AG04450 (cell line): ENCODE measurements at regions not wholly inside any gene's neighbourhood (a gene's known extent, or its start where the extent isn't known, plus 50 kb on each side); places are given as distances from the start of the nearest gene placed in this dataset.

Source experiments
- CTCF ChIA-PET: fragments of 300-600, 350-600 bp; formaldehyde crosslinking; extraction: SDS; loops from one replicate; lab custom pipeline; 2022; ENCODE audit warnings: antibody characterized with exemption, inconsistent platforms; lab: Charles Lee
- POLR2A ChIA-PET: fragments of 350-600 bp; formaldehyde crosslinking; extraction: SDS; loops from one replicate; lab custom pipeline; 2021; ENCODE audit warnings: antibody characterized with exemption, inconsistent platforms; lab: Yijun Ruan, JAX
- DNase-seq: peaks from one replicate; pipeline ENCODE4 v3.0.0-alpha.2; 2011; ENCODE audit warnings: low read depth, low spot score
- H3K27ac ChIP-seq: one replicate; pipeline ENCODE4 v1.5.1; 2012; ENCODE audit warnings: low read depth, low read length, control low read depth
- H3K27me3 ChIP-seq: one replicate; pipeline ENCODE4 v1.6.0; 2012; ENCODE audit warnings: low read length; ENCODE audit not compliant: control insufficient read depth, insufficient read depth
- H3K4me3 ChIP-seq: 2 replicates; pipeline ENCODE4 v1.5.1; 2011; ENCODE audit warnings: mild to moderate bottlenecking, low read depth, low read length, control low read depth
- H3K9me3 ChIP-seq: 2 replicates; pipeline ENCODE4 v1.5.1; 2012; ENCODE audit warnings: low read length; ENCODE audit not compliant: control insufficient read depth, insufficient read depth
- CTCF ChIP-seq: IDR thresholded peaks from 2 replicates; pipeline ENCODE4 v1.5.1; 2011; ENCODE audit warnings: low read depth, low read length, control low read depth, inconsistent platforms

GRCh38 chr4:24425863-24426262, 158.5 kb downstream of the DHX15 start:
- Histone ChIP-seq H3K27me3 (no peaks in the 10 kb centered on the region), H3K27ac (no peak overlapping the region), H3K9me3 (no peaks in the 10 kb centered on the region), H3K4me3 (no peak overlapping the region)
- no peak for TF ChIP-seq CTCF
- DNase-seq = no peak
- ChIA-PET POLR2A (no interaction called here), CTCF (no interaction called here)

GRCh38 chr4:24423670-24424069, 160.7 kb downstream of the DHX15 start:
- TF ChIP-seq CTCF = no peak
- POLR2A ChIA-PET = no interaction called here

GRCh38 chr4:24422644-24423043, 161.7 kb downstream of the DHX15 start:
- H3K4me3 ChIP-seq = no peak overlapping the region
- CTCF ChIA-PET = interaction anchor here (0.6 to 1.3 kb wide), 5 partner anchors 9 to 288 kb away, joined by 3 to 10 read pairs (median 5); no protein-coding TSS in a partner anchor
- DNase-seq = no peak
- H3K27ac ChIP-seq = no peak overlapping the region
- no peak for TF ChIP-seq CTCF
- POLR2A ChIA-PET = no interaction called here
- H3K27me3 ChIP-seq = no peaks in the 10 kb centered on the region
- H3K9me3 ChIP-seq = no peaks in the 10 kb centered on the region

More at GRCh38 chr4:24423670-24424069, 160.7 kb downstream of the DHX15 start:
- no peaks in the 10 kb centered on the region for H3K9me3 ChIP-seq
- H3K4me3 ChIP-seq = no peak overlapping the region
- CTCF ChIA-PET = no interaction called here
- no peak for DNase-seq
- H3K27ac ChIP-seq = no peak overlapping the region
- H3K27me3 ChIP-seq = no peaks in the 10 kb centered on the region

- Histone ChIP-seq H3K4me3 (no peak overlapping the region), H3K9me3 (no peaks in the 10 kb centered on the region), H3K27me3 (no peaks in the 10 kb centered on the region), H3K27ac (no peak overlapping the region)
- peak; percentile 97 for TF ChIP-seq CTCF
- CTCF ChIA-PET = interaction anchor here (0.6 to 3.1 kb wide), 23 partner anchors 9 to 744 kb away, joined by 3 to 17 read pairs (median 4); partner anchors contain the start of gene PPARGC1A
- peak; percentile 37 for DNase-seq
- POLR2A ChIA-PET = interaction anchor here (0.7 kb wide), 2 partner anchors 314 to 739 kb away, joined by 3 read pairs; no protein-coding TSS in a partner anchor
Observed at GRCh38 chr4:24419181-24420034, 164.9 kb downstream of the DHX15 start.

- POLR2A ChIA-PET = no interaction called here
- Histone ChIP-seq H3K27ac (no peak overlapping the region), H3K4me3 (no peak overlapping the region), H3K27me3 (no peaks in the 10 kb centered on the region), H3K9me3 (no peaks in the 10 kb centered on the region)
- no peak for TF ChIP-seq CTCF
- CTCF ChIA-PET = interaction anchor here (3.1 kb wide), 1 partner anchor 735 kb away, joined by 17 read pairs; no protein-coding TSS in a partner anchor
- no peak for DNase-seq
Observed at GRCh38 chr4:24417206-24417605, 167.1 kb downstream of the DHX15 start.
